Epithelial cell of proximal tubule (primary cell): ENCODE measurements at regions not wholly inside any gene's neighbourhood (a gene's known extent, or its start where the extent isn't known, plus 50 kb on each side); places are given as distances from the start of the nearest gene placed in this dataset.

Experiments
- DNase-seq: peaks from one replicate; pipeline ENCODE4 v3.0.0-alpha.2; 2011; ENCODE audit warnings: low read depth
- H3K4me3 ChIP-seq: 2 replicates; pipeline ENCODE4 v1.5.1; 2011; ENCODE audit warnings: low read depth, mild to moderate bottlenecking, low read length
- CTCF ChIP-seq: conservative IDR thresholded peaks from 2 replicates; pipeline ENCODE4 v1.5.1; 2012; ENCODE audit warnings: low read depth, mild to moderate bottlenecking, low read length

- no peak for DNase-seq
- TF ChIP-seq CTCF, result no peak
- H3K4me3 ChIP-seq, result no peak overlapping the region
Observed at GRCh38 chr3:68162644-68163043, 508.2 kb upstream of the SUCLG2 start.

GRCh38 chr3:68151359-68151758, 496.9 kb upstream of the SUCLG2 start:
- TF ChIP-seq CTCF, result no peak
- H3K4me3 ChIP-seq, result no peak overlapping the region
- DNase-seq, result no peak

GRCh38 chr3:68148447-68148846, 494.0 kb upstream of the SUCLG2 start:
- no peak for TF ChIP-seq CTCF
- H3K4me3 ChIP-seq, result no peak overlapping the region
- no peak for DNase-seq

GRCh38 chr3:68142441-68142840, 488.0 kb upstream of the SUCLG2 start:
- TF ChIP-seq CTCF, result no peak
- DNase-seq, result no peak

GRCh38 chr3:68139897-68140296, 485.5 kb upstream of the SUCLG2 start:
- TF ChIP-seq CTCF, result no peak
- no peak overlapping the region for H3K4me3 ChIP-seq
- no peak for DNase-seq

More at GRCh38 chr3:68142441-68142840, 488.0 kb upstream of the SUCLG2 start:
- H3K4me3 ChIP-seq, result no peak overlapping the region

GRCh38 chr3:68136411-68136810, 482.0 kb upstream of the SUCLG2 start:
- no peak for TF ChIP-seq CTCF
- no peak for DNase-seq
- H3K4me3 ChIP-seq, result no peak overlapping the region

- no peak for TF ChIP-seq CTCF
- no peak overlapping the region for H3K4me3 ChIP-seq
- no peak for DNase-seq
Observed at GRCh38 chr3:68135067-68135466, 480.7 kb upstream of the SUCLG2 start.
